MM.1S (cell line): ENCODE measurements at regions not wholly inside any gene's neighbourhood (a gene's known extent, or its start where the extent isn't known, plus 50 kb on each side); places are given as distances from the start of the nearest gene placed in this dataset.

ENCODE experiments used
- CTCF ChIP-seq: fragments of 300-600 bp; sonication (generic); IDR thresholded peaks from 2 replicates; pipeline ENCODE4 v1.5.1; 2016; ENCODE audit warnings: antibody characterized with exemption, low read length, mixed read lengths
- EZH2 ChIP-seq: fragments of 300-600 bp; sonication (generic); optimal IDR thresholded peaks from 2 replicates; pipeline ENCODE3; 2017; ENCODE audit warnings: low read depth, mild to moderate bottlenecking, antibody characterized with exemption, low read length, mixed read lengths

GRCh38 chr15:27696530-27696929 lies 402.6 kb downstream of the OCA2 start:
- TF ChIP-seq CTCF = no peak
- no peak for TF ChIP-seq EZH2
